ENCODE measurements at regions not wholly inside any gene's neighbourhood (a gene's known extent, or its start where the extent isn't known, plus 50 kb on each side); places are given as distances from the start of the nearest gene placed in this dataset.

DNA sequence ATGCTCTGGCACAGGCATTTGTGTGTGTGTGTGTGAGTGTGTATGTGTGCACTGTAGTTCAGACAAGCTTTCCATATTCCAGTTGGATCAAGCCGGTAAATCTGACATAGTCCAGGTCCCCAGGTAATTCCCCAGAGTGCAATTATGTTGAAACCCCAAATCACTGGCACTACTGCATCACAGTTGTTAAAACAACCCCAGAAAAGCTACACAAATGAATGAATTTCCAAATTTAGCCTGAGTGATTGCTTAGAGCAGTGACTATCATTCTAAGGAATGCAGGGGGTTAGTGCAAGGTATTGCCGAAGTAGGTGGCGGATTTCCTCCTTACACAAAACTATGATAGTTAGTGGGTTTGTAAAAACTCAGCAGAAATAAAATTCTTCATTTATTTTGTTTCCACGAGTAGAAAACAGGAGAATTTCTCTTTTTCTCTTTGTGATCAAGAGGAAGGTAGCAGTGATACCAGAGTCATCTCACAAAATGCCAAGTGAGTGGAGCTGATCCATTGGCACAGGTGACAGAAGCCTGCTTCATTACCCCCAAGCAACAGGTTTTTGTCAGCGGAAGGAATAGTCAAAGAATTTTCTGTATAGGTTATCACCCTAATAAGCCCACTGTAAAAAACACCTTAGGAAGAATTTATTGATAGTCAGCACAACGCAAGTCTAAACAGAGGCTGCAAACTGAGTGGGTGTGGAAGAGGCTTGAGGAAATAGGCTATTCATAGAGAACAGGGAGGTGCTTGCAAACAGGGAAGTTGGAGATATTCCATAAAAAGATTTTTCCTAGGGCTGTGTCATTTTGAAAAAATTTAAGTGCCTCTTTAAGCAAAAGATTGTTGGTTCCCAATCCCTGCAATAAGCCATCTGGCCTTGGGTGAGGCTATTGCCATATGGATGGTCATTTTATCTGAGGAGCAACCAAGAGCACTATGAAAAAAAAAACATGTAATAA is 385.1 kb downstream of the CHSY3 start:
- H3K4me3 ChIP-seq (ENCODE audit: low read depth, low read length): no peak overlapping the region
- TF ChIP-seq, protein P1, sequence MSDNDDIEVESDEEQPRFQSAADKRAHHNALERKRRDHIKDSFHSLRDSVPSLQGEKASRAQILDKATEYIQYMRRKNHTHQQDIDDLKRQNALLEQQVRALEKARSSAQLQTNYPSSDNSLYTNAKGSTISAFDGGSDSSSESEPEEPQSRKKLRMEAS (IDR thresholded peaks at IDR 0.05; ENCODE audit: low read depth, low read length): no peak
- TF ChIP-seq POLR2A (IDR thresholded peaks at IDR 0.05; ENCODE audit: extremely low read depth, insufficient read length): no peak
- TF ChIP-seq MYC (IDR thresholded peaks at IDR 0.05; ENCODE audit: low read depth, low read length): no peak
- TF ChIP-seq CTCF (IDR thresholded peaks at IDR 0.05; ENCODE audit: low read depth, low read length): no peak
- no peak for DNase-seq (ENCODE audit: low read depth)

GRCh38 chr5:130287438-130287837 is 383.2 kb downstream of the CHSY3 start:
- no peak for DNase-seq (ENCODE audit: low read depth)
- TF ChIP-seq MYC (IDR thresholded peaks at IDR 0.05; ENCODE audit: low read depth, low read length) (no peak), CTCF (IDR thresholded peaks at IDR 0.05; ENCODE audit: low read depth, low read length) (no peak), POLR2A (IDR thresholded peaks at IDR 0.05; ENCODE audit: extremely low read depth, insufficient read length) (no peak)
- TF ChIP-seq, protein P1 (IDR thresholded peaks at IDR 0.05; ENCODE audit: low read depth, low read length): no peak
- no peak overlapping the region for H3K4me3 ChIP-seq (ENCODE audit: low read depth, low read length)

DNA sequence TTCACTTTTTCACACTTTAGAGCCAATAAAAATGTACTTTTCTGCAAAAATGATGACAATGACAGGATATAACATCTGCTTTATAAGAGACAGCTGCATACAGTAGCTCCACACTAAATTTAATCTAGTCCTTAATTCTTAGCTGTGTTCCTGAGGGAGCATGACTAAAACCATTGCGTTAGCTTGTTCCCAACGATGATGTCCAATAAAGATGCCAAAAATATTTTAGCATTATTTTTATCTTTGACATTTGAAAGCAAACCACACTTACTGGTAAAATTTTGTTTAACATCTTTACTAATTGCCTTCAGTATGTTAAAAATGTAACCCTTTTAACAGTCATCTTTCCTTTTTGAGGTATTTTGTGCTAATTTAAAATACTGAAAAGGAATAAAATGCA is 382.7 kb downstream of the CHSY3 start:
- DNase-seq (ENCODE audit: low read depth): no peak
- H3K4me3 ChIP-seq (ENCODE audit: low read depth, low read length): no peak overlapping the region
- TF ChIP-seq POLR2A (IDR thresholded peaks at IDR 0.05; ENCODE audit: extremely low read depth, insufficient read length) (no peak), CTCF (IDR thresholded peaks at IDR 0.05; ENCODE audit: low read depth, low read length) (no peak), MYC (IDR thresholded peaks at IDR 0.05; ENCODE audit: low read depth, low read length) (no peak)
- TF ChIP-seq, protein P1 (IDR thresholded peaks at IDR 0.05; ENCODE audit: low read depth, low read length): no peak

DNA sequence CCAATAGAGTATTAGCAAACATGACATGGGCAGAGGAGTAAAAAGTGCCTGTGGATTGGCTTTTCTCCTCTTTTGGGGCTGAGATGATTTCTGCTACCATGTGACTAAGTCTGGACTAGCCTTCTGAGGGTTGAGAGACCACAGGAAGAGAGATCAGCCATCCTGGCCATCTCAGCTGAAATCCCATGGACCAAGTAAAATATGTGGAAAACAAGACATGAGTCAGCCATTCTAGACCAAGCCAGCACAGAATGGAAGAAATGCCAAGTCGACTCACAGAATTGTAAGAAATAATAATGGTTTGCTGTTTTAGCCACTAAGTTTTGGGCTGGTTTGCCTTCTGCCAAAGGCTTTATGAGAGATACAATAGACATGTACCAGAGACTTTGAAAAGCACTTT is 377.8 kb downstream of the CHSY3 start:
- DNase-seq (ENCODE audit: low read depth): no peak
- H3K4me3 ChIP-seq (ENCODE audit: low read depth, low read length): no peak overlapping the region
- no peak for TF ChIP-seq POLR2A (IDR thresholded peaks at IDR 0.05; ENCODE audit: extremely low read depth, insufficient read length)
- no peak for TF ChIP-seq CTCF (IDR thresholded peaks at IDR 0.05; ENCODE audit: low read depth, low read length)
- no peak for TF ChIP-seq MYC (IDR thresholded peaks at IDR 0.05; ENCODE audit: low read depth, low read length)
- TF ChIP-seq, protein P1 (IDR thresholded peaks at IDR 0.05; ENCODE audit: low read depth, low read length): no peak

DNA sequence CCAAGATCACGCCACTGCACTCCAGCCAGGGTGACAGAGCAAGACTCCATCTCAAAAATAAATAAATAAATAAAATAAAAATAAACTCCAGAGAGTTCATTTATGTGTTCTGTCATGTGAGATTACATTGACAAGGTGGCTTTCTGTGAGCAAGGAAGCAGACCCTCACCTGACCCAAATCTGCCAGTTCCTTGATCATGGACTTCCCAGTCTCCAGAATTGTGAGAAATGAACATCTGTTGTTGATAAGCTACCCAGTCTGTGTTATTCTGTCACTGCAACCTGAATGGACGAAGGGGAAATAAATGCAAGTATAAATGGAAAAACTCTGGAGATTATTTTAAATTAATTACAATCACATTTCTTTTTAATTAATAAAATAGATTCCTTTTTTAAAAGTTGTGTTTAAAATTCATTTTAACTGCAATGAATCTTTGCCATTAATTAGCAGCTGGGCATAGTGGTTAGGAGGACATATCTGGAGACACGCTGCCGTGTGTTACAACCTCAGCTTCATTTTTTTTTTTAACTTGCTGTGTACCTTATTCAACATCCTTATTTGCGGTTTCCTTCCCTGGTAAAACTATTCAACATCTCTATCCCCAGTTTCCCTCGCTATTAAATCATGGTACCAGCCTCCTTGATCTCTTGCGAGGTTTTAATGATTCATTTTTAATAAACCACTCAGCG is 376.4 kb downstream of the CHSY3 start:
- no peak overlapping the region for H3K4me3 ChIP-seq (ENCODE audit: low read depth, low read length)
- DNase-seq (ENCODE audit: low read depth): no peak
- TF ChIP-seq MYC (IDR thresholded peaks at IDR 0.05; ENCODE audit: low read depth, low read length) (no peak), POLR2A (IDR thresholded peaks at IDR 0.05; ENCODE audit: extremely low read depth, insufficient read length) (no peak), CTCF (IDR thresholded peaks at IDR 0.05; ENCODE audit: low read depth, low read length) (no peak)
- TF ChIP-seq, protein P1 (IDR thresholded peaks at IDR 0.05; ENCODE audit: low read depth, low read length): no peak
